Activated naive CD4-positive, alpha-beta T cell treated with anti-CD3 and anti-CD28 coated beads, Interleukin-2, amount 10 ng/mL, durations not matched to agents 7 days and 5 days (primary cell): ENCODE measurements at regions not wholly inside any gene's neighbourhood (a gene's known extent, or its start where the extent isn't known, plus 50 kb on each side); places are given as distances from the start of the nearest gene placed in this dataset.

ENCODE experiments used
- CTCF ChIA-PET: fragments of 350-600 bp; sonication (Branson Sonifier 250); formaldehyde crosslinking; loops from one replicate; lab custom pipeline; 2021; ENCODE audit warnings: antibody characterized with exemption; lab: Charles Lee
- DNase-seq: peaks from one replicate; pipeline ENCODE4 v3.0.0-alpha.2; 2020
- H3K27ac Mint-ChIP-seq: one replicate; pipeline ENCODE4 v1.8.0; 2021; ENCODE audit warnings: mild to moderate bottlenecking, moderate library complexity, mixed read lengths
- H3K27me3 Mint-ChIP-seq: one replicate; pipeline ENCODE4 v1.8.0; 2021; ENCODE audit warnings: mild to moderate bottlenecking, mixed read lengths
- H3K36me3 Mint-ChIP-seq: one replicate; pipeline ENCODE4 v1.8.0; 2021; ENCODE audit warnings: mixed read lengths
- H3K4me1 Mint-ChIP-seq: one replicate; pipeline ENCODE4 v1.8.0; 2021; ENCODE audit warnings: mixed read lengths
- H3K4me3 Mint-ChIP-seq: one replicate; pipeline ENCODE4 v1.8.0; 2021; ENCODE audit warnings: mild to moderate bottlenecking, moderate library complexity, mixed read lengths
- H3K9me3 Mint-ChIP-seq: one replicate; pipeline ENCODE4 v1.8.0; 2021; ENCODE audit warnings: mixed read lengths

DNA sequence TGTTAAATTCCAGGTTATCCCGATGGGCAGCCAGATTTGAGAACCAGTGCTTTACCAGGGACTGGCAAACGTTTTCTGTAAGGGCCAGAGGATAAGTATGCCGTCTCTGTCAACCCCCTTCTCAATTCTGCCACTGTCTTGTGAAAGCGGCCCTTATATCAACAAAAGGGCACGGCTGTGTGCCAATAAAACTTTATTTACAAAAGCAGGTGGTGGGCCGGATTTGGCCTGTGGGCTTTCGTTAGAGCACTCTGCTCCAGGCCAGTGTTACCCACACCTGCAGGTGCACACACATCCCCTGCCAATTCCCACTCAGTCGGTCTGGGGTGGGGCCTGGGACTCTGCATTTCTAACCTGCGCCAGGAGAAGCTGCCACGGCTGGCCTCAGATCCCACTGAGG is 111.2 kb downstream of the RFLNA start:
- no peak overlapping the region for H3K4me3 Mint-ChIP-seq
- no peaks in the 10 kb centered on the region for H3K9me3 Mint-ChIP-seq
- peaks cover 5% of the 10 kb centered on the region for H3K36me3 Mint-ChIP-seq
- no peaks in the 10 kb centered on the region for H3K27me3 Mint-ChIP-seq
- CTCF ChIA-PET = no interaction called here
- DNase-seq = no peak
- peaks cover 3% of the 10 kb centered on the region for H3K4me1 Mint-ChIP-seq
- H3K27ac Mint-ChIP-seq = no peak overlapping the region

- no peak for DNase-seq
- CTCF ChIA-PET = no interaction called here
Observed at GRCh38 chr12:124405592-124405991, 110.7 kb downstream of the RFLNA start.

GRCh38 chr12:124405151-124405550 is 110.3 kb downstream of the RFLNA start:
- Mint-ChIP-seq H3K4me1 (peaks cover 3% of the 10 kb centered on the region), H3K27ac (no peak overlapping the region), H3K36me3 (peaks cover 10% of the 10 kb centered on the region), H3K27me3 (no peaks in the 10 kb centered on the region), H3K9me3 (no peaks in the 10 kb centered on the region), H3K4me3 (no peak overlapping the region)
- no peak for DNase-seq
- CTCF ChIA-PET = no interaction called here

More at GRCh38 chr12:124405592-124405991, 110.7 kb downstream of the RFLNA start:
- H3K4me1 Mint-ChIP-seq = peaks cover 3% of the 10 kb centered on the region
- H3K36me3 Mint-ChIP-seq = peaks cover 7% of the 10 kb centered on the region
- no peak overlapping the region for H3K27ac Mint-ChIP-seq
- H3K9me3 Mint-ChIP-seq = no peaks in the 10 kb centered on the region
- H3K27me3 Mint-ChIP-seq = no peaks in the 10 kb centered on the region
- H3K4me3 Mint-ChIP-seq = no peak overlapping the region

DNA sequence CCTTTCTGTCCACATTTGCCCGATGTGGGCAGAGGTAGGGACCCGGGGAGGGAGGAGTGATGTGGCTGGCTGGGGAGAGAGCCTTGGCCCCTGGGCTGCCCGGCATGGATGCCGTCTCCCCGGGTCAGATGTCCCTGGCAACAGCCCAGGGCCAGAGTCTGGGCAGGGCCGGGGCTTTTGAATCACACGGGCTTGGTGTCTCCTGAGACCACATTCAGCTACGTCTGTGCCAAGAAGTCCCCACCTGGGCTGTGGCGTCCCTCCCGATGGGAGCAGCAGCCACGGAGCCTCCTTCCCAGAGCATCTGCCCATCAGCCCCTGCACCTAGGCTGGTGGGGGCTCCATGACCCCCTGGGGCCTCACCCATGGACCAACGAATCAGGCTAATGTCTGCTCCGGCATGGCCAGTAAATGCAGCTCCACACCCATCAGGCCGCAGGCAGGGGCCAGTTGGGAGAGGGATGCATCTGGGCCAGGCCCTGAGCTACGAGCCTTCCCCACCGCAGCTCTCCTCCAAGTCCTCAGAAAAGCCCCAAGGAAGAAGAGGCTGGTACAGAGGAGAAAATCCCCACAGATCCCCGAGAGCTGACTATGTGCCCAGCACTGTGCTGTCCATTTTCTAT is 109.4 kb downstream of the RFLNA start:
- H3K4me1 Mint-ChIP-seq = peaks cover 3% of the 10 kb centered on the region
- CTCF ChIA-PET = no interaction called here

DNA sequence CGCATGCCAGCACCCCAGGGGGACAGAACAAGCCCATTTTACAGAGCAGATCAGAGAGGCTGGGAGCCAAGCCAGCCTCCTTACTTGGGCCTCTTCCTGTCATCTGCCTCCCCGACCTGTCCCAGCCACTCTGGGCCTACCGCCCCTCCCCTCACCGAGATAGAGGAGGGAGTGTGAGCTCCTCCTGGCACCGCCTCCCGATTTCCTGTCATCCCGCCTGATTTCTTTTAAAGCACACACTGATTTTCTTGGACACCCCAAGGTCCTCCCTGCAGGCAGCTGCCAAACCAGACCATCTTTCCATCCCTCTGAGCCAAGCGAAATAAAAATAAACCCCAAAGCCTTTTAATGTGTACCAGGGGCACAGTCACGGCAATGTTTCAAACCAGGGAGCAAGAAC is 108.4 kb downstream of the RFLNA start:
- no peaks in the 10 kb centered on the region for H3K27me3 Mint-ChIP-seq
- no peak overlapping the region for H3K27ac Mint-ChIP-seq
- DNase-seq = no peak
- H3K9me3 Mint-ChIP-seq = no peaks in the 10 kb centered on the region
- H3K36me3 Mint-ChIP-seq = peaks cover 18% of the 10 kb centered on the region
- peaks cover 3% of the 10 kb centered on the region for H3K4me1 Mint-ChIP-seq
- CTCF ChIA-PET = no interaction called here
- H3K4me3 Mint-ChIP-seq = no peak overlapping the region

More for the DNA sequence above, 109.4 kb downstream of the RFLNA start:
- no peaks in the 10 kb centered on the region for H3K9me3 Mint-ChIP-seq
- H3K27me3 Mint-ChIP-seq = no peaks in the 10 kb centered on the region
- DNase-seq = no peak
- peaks cover 18% of the 10 kb centered on the region for H3K36me3 Mint-ChIP-seq
- H3K4me3 Mint-ChIP-seq = no peak overlapping the region
- no peak overlapping the region for H3K27ac Mint-ChIP-seq

DNA sequence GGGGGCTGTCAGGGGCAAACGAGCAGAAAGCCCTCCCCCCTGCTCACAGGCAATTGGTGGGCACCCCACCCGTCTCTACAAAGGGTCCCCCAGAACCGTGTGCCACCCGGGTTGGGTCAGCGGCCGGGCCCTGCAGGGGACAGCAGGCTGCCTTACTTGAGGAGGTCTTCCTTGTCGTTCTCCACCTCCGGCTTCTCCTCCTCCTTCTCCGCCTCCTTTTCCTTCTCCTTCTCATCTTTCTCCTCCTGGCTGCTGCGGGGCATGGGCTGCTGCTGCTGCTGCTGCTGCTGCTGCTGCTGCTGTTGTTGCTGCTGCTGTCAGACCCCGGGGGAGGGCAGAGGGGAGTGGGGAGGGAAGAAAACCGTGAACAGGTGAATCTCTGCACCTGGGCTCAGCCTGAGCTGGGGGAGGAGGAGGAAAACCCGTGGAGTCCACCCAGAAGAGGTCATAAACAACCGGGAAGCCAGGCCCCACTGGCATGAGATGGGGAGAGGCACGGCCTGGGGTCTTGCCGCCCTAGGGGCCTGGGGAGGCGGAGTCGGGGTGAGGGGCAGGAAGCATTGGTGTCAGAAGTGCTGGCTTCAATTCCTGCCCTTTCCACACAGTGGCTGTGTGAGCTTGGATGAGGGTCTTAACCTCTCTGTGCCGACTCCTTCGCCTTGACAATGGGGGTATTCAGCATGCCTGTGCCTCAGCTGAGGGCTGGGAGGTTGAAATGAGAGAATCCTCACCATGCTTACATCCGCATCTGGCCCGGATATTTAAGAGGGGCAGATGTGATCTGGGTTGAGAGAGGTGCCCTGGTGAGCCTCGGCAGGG is 107.6 kb downstream of the RFLNA start:
- Mint-ChIP-seq H3K4me1 (peaks cover 3% of the 10 kb centered on the region), H3K4me3 (no peak overlapping the region), H3K27me3 (no peaks in the 10 kb centered on the region), H3K27ac (no peak overlapping the region), H3K9me3 (no peaks in the 10 kb centered on the region), H3K36me3 (peaks cover 18% of the 10 kb centered on the region)
- no peak for DNase-seq
- CTCF ChIA-PET = no interaction called here

DNA sequence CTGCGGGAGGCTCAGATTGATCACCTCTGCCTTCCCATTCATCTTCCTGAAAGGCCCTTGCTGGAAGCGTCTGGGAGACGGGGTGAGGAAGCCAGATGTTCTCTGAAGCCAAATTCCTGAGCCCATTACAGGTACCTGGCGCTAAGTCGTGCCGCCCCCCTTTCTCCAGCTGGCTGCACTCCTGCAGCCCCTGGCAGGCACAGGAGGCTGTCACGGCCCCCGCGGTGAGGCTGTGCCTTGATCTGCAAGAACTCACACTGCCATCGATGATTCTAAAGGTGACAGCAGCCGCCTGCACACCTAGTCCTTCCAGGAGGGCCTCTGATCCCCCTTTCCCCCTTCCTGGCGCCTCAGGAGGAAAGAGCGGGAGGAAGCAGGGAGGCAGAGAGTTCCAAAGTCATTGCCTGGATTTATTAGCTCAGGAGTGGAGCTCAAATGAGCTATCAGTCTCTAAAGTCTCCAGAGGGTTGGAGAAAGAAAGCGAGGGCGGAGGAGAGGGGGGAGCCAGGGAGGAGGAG is 106.9 kb downstream of the RFLNA start:
- H3K36me3 Mint-ChIP-seq = peaks cover 17% of the 10 kb centered on the region
- no peak overlapping the region for H3K27ac Mint-ChIP-seq
- no peaks in the 10 kb centered on the region for H3K27me3 Mint-ChIP-seq
- CTCF ChIA-PET = no interaction called here
- no peak overlapping the region for H3K4me3 Mint-ChIP-seq
- peaks cover 3% of the 10 kb centered on the region for H3K4me1 Mint-ChIP-seq
- no peak for DNase-seq
- no peaks in the 10 kb centered on the region for H3K9me3 Mint-ChIP-seq

DNA sequence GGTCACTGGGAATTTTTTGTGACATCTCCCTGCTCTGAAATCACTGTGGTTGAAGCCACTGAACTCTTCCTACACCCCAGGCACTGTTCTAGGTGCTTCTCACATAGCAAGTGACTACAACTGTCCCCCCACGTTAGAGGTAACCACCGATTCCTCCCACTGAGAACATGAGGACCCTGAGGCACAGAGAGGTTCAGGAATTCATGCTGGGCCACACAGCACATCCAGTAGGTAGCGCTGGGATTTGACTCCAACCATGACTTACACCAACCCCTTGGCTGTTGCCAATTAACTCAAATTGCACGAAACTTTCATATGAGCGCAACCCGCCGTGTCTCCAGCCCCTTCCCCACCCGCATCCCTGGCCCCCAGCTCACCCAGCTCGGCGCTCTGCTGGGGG is 105.2 kb downstream of the RFLNA start:
- Mint-ChIP-seq H3K27ac (peak overlapping the region; percentile 33), H3K4me1 (peaks cover 3% of the 10 kb centered on the region), H3K4me3 (no peak overlapping the region), H3K27me3 (no peaks in the 10 kb centered on the region), H3K36me3 (peaks cover 17% of the 10 kb centered on the region), H3K9me3 (no peaks in the 10 kb centered on the region)
- DNase-seq = no peak
- CTCF ChIA-PET = interaction anchor here (1.3 to 2.1 kb wide), 2 partner anchors 8 to 11 kb away, joined by 3 to 8 read pairs; no protein-coding TSS in a partner anchor

- peaks cover 3% of the 10 kb centered on the region for H3K4me1 Mint-ChIP-seq
- no peak overlapping the region for H3K27ac Mint-ChIP-seq
- peak; percentile 35 for DNase-seq
- H3K27me3 Mint-ChIP-seq = no peaks in the 10 kb centered on the region
- H3K36me3 Mint-ChIP-seq = peaks cover 17% of the 10 kb centered on the region
- no peak overlapping the region for H3K4me3 Mint-ChIP-seq
- H3K9me3 Mint-ChIP-seq = no peaks in the 10 kb centered on the region
- CTCF ChIA-PET = interaction anchor here (1.3 to 2.1 kb wide), 2 partner anchors 9 to 11 kb away, joined by 3 to 8 read pairs; no protein-coding TSS in a partner anchor
Observed at GRCh38 chr12:124399622-124400021, 104.7 kb downstream of the RFLNA start.

DNA sequence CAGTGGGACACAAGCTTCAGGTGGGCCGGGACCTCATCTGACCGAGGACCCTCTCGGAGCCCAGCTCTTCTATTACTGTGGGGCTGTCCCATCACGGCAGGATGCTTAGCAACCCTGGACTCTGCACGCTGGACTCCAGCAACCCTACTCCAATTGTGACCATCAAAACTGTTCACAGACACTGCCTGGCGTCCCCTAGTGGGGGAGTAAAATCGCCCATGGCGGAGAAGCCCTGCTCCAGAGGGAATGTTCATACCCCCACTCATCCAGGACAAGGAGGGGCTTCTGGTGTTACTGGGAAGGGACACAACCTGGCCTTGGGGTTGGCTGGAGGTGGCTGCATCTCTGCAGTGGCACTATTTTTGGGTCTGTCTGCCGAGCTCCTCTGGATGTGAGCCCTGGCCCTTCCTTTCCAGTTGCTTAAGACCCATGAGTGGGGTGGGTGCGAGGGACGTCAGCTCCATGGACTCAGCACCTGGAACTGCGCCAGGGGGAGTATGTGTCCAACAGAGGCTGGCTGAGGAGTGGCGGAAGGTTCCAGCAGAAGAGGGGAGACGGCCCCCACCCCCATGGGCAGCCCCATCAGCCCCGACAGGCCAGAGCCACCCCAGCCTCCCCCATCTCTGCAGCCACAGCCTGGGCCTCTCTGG is 103.8 kb downstream of the RFLNA start:
- Mint-ChIP-seq H3K27ac (no peak overlapping the region), H3K4me3 (no peak overlapping the region), H3K9me3 (no peaks in the 10 kb centered on the region), H3K36me3 (peaks cover 18% of the 10 kb centered on the region), H3K27me3 (no peaks in the 10 kb centered on the region), H3K4me1 (peaks cover 3% of the 10 kb centered on the region)
- CTCF ChIA-PET = interaction anchor here (1.3 to 2.1 kb wide), 2 partner anchors 9 to 10 kb away, joined by 3 to 8 read pairs; no protein-coding TSS in a partner anchor
- no peak for DNase-seq

- Mint-ChIP-seq H3K36me3 (peaks cover 15% of the 10 kb centered on the region), H3K4me3 (no peak overlapping the region), H3K27ac (no peak overlapping the region), H3K4me1 (no peaks in the 10 kb centered on the region), H3K27me3 (no peaks in the 10 kb centered on the region), H3K9me3 (no peaks in the 10 kb centered on the region)
- no peak for DNase-seq
- CTCF ChIA-PET = interaction anchor here (2.1 kb wide), 1 partner anchor 9 kb away, joined by 8 read pairs; no protein-coding TSS in a partner anchor
Observed at GRCh38 chr12:124397807-124398577, 103.1 kb downstream of the RFLNA start.

GRCh38 chr12:124397399-124397679 is 102.4 kb downstream of the RFLNA start:
- H3K27ac Mint-ChIP-seq = no peak overlapping the region
- H3K36me3 Mint-ChIP-seq = peaks cover 15% of the 10 kb centered on the region
- CTCF ChIA-PET = no interaction called here
- no peak overlapping the region for H3K4me3 Mint-ChIP-seq
- H3K9me3 Mint-ChIP-seq = no peaks in the 10 kb centered on the region
- no peaks in the 10 kb centered on the region for H3K27me3 Mint-ChIP-seq
- peaks cover 1% of the 10 kb centered on the region for H3K4me1 Mint-ChIP-seq
- no peak for DNase-seq

DNA sequence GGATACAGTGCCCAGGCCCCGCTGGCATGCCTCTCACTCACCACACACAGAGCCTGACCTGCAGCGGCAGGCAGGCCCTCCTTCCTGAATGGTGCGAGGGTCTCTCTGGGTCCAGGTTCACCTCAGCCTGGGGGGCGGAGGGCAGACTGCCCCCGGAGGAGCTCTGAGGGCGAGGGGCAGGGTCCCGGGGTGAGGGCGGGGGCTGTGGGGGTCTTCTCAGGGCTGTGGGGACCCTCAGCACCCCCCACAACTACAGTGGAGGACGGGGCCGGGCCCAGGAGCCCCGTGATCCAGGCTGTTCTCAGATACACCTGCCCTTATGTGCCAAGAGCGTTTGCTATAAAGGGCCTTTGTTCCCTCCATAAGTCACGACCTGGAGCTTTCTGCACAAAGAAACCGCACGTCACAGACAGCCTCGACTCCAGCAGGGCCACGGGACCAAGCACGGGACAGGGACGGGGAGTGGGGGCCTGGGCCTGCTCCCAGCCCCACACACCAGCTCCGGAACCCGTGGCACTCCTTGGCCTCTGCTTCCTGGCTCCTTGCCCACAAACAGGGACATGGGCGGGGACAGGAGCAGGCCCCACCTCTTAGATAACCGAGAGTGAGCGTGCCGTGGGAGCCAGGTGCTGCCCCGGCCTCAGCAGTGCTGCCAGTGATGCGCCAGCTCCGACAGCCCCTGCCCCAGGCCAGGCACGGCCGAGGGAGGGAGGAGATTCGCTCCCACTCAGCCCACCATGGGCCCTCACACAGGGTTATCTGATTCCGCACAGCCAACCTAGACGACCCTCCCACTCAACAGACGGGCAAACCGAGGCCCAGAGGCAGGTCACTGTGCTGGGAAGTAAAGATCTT is 101.9 kb downstream of the RFLNA start:
- no peak overlapping the region for H3K27ac Mint-ChIP-seq
- DNase-seq = no peak
- no peaks in the 10 kb centered on the region for H3K9me3 Mint-ChIP-seq
- H3K4me1 Mint-ChIP-seq = peaks cover 7% of the 10 kb centered on the region
- H3K36me3 Mint-ChIP-seq = peaks cover 16% of the 10 kb centered on the region
- CTCF ChIA-PET = no interaction called here
- no peak overlapping the region for H3K4me3 Mint-ChIP-seq
- H3K27me3 Mint-ChIP-seq = no peaks in the 10 kb centered on the region
